Ovary (tissue), 7 donors: ENCODE measurements at regions not wholly inside any gene's neighbourhood (a gene's known extent, or its start where the extent isn't known, plus 50 kb on each side); places are given as distances from the start of the nearest gene placed in this dataset.

Source experiments
- DNase-seq, 5 donors: peaks; one replicate each; pipeline ENCODE4 v3.0.0-alpha.2; 2019 to 2020
- H3K27ac ChIP-seq, 2 donors: fragments of 200-600 bp; one replicate each; pipeline versions ENCODE4 v1.5.1 to v1.8.0; 2019 to 2022
- H3K27me3 ChIP-seq: fragments of 200-600 bp; one replicate; pipeline ENCODE4 v1.8.0; 2022
- H3K36me3 ChIP-seq: fragments of 200-600 bp; sonication (generic); one replicate; pipeline ENCODE4 v1.5.1; 2019
- H3K4me1 ChIP-seq: one replicate; pipeline ENCODE4 v1.8.1; 2013; ENCODE audit warnings: mild to moderate bottlenecking, moderate library complexity; ENCODE audit not compliant: insufficient read depth
- H3K4me3 ChIP-seq: fragments of 200-600 bp; sonication (generic); one replicate; pipeline ENCODE4 v1.5.1; 2017
- H3K9me3 ChIP-seq, 2 donors: fragments of 200-600 bp in 1 of 2; sonication (generic) in 1 of 2; one replicate each; pipeline versions ENCODE4 v1.5.1 to v1.8.1; 2013 to 2019; ENCODE audit warnings: mild to moderate bottlenecking in 1 of 2, moderate library complexity in 1 of 2
- EP300 ChIP-seq: sonication (generic); formaldehyde crosslinking; IDR thresholded peaks from one replicate; pipeline ENCODE4 v1.6.1; 2017; ENCODE audit warnings: antibody characterized with exemption
- POLR2A ChIP-seq: fragments of 450-650 bp; IDR thresholded peaks from one replicate; pipeline ENCODE4 v1.6.1; 2017; ENCODE audit warnings: antibody characterized with exemption, mild to moderate bottlenecking, moderate library complexity
- WGBS, 3 donors: extraction: QIAGEN DNeasy Blood & Tissue Kit in 1 of 3; methylation state at CpG; one replicate each; pipeline versions ENCODE4 v1.1.5 to v1.1.7; 2013 to 2017; 5-methylcytosine and 5-hydroxymethylcytosine counted together
- intact Hi-C, 4 donors: fragments of 100-400 bp; cut with DNase I; formaldehyde crosslinking; loops; one replicate each; pipeline versions ENCODE4 v1.11.0 to v1.15.1; 2022 to 2023
- TF ChIP-seq, protein P1 (sequence below), 3 donors: fragments of 450-650 bp in 2 of 3; fragments of 200-600 bp in 1 of 3; IDR thresholded peaks; one replicate each; pipeline versions ENCODE4 v1.5.1 to v1.8.0; 2016 to 2022; ENCODE audit warnings: antibody characterized with exemption in 3 of 3, mild to moderate bottlenecking in 1 of 3
- donor health status: DM: no; HTN: no; CAD: no; lungs with moderate emphysema.
- donor health status: DM: no; HTN: no; CAD: no.
- donor health status: Bipolar disorder and iron deficiency.
- donor health status: DM: no; HTN: no; CAD: no.
- donor health status: DM: yes; HTN: yes; CAD: no.

DNA sequence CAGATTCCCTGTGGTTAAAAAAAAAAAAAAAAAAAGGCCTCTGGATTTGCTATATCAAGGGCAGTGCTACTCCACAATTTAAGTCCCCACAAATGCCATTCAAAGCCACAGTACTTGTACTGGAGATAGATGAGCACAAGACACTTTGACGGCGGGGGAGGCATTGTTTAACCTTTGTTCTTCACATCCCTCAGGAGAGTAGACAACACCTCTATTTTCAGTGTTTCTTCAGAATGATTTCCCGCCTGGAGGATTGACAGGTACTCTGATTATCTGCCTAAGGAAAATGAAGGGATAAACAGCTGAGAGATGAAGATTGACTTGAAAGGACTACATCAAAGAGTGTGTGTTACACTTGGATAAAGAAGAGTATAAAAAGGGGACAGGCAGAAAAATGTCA, 58.7 kb downstream of the OTOL1 start:
- Histone ChIP-seq H3K4me3 (no peak overlapping the region), H3K27ac (no peak overlapping the region), H3K27me3 (no peaks in the 10 kb centered on the region), H3K36me3 (no peaks in the 10 kb centered on the region), H3K4me1 (no peaks in the 10 kb centered on the region), H3K9me3 (no peaks in the 10 kb centered on the region)
- TF ChIP-seq POLR2A: no peak
- TF ChIP-seq, protein P1, sequence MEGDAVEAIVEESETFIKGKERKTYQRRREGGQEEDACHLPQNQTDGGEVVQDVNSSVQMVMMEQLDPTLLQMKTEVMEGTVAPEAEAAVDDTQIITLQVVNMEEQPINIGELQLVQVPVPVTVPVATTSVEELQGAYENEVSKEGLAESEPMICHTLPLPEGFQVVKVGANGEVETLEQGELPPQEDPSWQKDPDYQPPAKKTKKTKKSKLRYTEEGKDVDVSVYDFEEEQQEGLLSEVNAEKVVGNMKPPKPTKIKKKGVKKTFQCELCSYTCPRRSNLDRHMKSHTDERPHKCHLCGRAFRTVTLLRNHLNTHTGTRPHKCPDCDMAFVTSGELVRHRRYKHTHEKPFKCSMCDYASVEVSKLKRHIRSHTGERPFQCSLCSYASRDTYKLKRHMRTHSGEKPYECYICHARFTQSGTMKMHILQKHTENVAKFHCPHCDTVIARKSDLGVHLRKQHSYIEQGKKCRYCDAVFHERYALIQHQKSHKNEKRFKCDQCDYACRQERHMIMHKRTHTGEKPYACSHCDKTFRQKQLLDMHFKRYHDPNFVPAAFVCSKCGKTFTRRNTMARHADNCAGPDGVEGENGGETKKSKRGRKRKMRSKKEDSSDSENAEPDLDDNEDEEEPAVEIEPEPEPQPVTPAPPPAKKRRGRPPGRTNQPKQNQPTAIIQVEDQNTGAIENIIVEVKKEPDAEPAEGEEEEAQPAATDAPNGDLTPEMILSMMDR (IDR thresholded peaks at IDR 0.05): no peak
- TF ChIP-seq EP300: no peak
- intact Hi-C loops: no loop called here
- DNase-seq: no peak
- 80 to 86% (median 82%) methylated on average over 3 of the region's 3 CpGs for WGBS, 3 donors

DNA sequence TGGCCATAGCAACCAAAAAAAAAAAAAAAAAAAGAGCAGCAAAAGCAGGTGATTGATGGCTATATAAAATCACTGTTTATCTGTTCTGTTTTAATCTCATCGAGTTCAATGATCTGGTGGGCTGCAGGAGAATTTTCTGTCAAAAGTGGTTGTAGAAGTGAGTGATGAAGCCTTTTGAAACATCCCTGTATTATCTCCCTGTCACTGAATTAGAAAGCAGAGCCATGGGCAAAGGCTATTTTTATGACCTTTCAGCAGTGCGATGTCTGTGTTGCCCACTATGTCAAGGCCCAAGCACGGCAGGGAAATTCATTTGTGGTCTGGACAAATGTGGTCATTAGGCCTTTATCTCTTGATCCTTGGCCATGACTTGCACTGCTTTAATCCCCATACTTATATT, 59.9 kb downstream of the OTOL1 start:
- no peaks in the 10 kb centered on the region for H3K27me3 ChIP-seq
- H3K9me3 ChIP-seq: no peaks in the 10 kb centered on the region
- no peak for TF ChIP-seq EP300
- no peaks in the 10 kb centered on the region for H3K36me3 ChIP-seq
- no peak overlapping the region for H3K27ac ChIP-seq
- DNase-seq: no peak
- no peak overlapping the region for H3K4me3 ChIP-seq
- no peaks in the 10 kb centered on the region for H3K4me1 ChIP-seq
- 48 to 57% (median 57%) methylated on average over 3 of the region's 3 CpGs for WGBS, 3 donors
- intact Hi-C loops: no loop called here

DNA sequence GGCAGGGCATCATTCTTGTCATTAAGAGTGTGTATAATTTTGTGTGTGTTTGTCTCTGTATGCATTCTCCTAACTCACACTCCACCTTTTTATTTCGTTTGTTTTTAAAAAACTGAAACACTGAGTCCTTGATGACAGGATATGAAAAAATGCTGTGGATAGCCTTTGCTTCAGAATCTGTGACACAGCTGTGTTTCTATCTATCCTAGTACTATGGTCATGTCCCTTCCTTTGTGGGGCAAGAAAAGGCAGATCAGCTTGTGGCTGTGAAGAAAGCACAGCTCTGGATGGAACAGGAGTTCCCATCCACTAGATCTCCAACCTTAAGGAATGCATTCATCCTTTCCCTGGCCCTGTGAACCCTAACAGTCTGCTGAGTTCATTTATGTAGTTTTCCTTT, 60.3 kb downstream of the OTOL1 start:
- TF ChIP-seq POLR2A (no peak), EP300 (no peak)
- intact Hi-C loops: no loop called here
- no peaks in the 10 kb centered on the region for H3K36me3 ChIP-seq

DNA sequence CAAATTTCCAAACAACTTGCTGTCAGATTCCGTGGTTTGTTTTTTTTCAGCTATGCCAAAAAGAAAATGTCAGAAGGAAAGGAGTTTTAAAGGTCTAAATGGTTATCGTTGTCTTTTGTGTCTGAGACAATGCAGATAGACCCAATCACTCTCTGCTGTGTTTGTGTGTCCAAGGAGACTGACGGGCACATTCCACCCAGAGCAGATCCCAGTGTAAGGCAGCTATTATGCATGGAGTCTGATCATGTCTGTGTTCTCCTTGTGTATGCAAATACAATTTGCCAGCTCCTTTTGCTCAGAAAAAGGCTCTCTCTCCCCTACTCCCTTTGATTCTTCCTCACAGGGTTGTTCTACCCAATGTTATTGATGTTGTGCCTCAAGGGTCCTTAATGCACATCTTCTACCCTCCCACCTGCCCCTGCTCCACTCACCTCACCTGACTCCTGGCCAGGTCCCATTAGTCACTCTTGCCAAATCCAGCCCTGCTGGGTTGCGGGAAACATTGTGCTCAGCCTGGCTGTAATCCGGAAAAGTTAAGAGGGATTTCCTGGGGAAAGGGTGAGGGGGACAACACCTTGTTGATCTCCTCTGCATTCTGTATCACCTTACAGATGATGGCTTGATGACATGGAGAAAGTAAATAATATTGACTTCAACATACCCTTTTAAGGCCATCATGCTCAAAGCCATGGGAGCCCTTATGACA, 61.0 kb downstream of the OTOL1 start:
- H3K27ac ChIP-seq: no peak overlapping the region
- intact Hi-C loops: no loop called here
- WGBS, 3 donors: 72 to 78% (median 76%) methylated on average over 5 of the region's 5 CpGs

More for the DNA sequence above, 60.3 kb downstream of the OTOL1 start:
- Histone ChIP-seq H3K4me3 (no peak overlapping the region), H3K4me1 (no peaks in the 10 kb centered on the region), H3K9me3 (no peaks in the 10 kb centered on the region), H3K27me3 (no peaks in the 10 kb centered on the region), H3K27ac (no peak overlapping the region)
- DNase-seq: no peak
- 33 to 47% (median 34%) methylated on average over 1 of the region's 1 CpG for WGBS, 3 donors

DNA sequence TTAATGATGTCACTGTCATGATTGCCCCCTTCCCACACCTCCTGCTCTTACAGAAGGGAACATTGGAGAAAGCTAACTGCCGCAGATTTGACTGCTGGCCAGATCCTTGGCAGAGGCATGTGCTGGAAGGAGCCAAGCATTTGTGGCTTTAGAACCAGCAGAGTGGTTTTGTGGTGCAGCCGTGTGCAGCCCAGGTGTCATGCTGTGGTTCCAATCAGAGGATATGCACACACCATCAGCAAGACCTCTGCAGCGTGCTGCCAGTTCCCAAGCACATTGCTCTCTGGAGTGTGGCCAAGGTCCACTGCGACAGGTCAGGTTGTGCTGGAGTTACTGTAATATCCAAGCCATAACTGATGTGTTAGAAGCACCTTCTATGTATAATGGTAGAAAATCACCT, 61.6 kb downstream of the OTOL1 start:
- DNase-seq: no peak
- 40 to 45% (median 40%) methylated on average over 4 of the region's 4 CpGs for WGBS, 3 donors
- H3K4me1 ChIP-seq: no peaks in the 10 kb centered on the region

More for the DNA sequence above, 61.0 kb downstream of the OTOL1 start:
- no peaks in the 10 kb centered on the region for H3K4me1 ChIP-seq
- DNase-seq: no peak
- no peak overlapping the region for H3K4me3 ChIP-seq
- H3K27me3 ChIP-seq: no peaks in the 10 kb centered on the region
- TF ChIP-seq EP300 (no peak), POLR2A (no peak)
- TF ChIP-seq, protein P1 (IDR thresholded peaks at IDR 0.05): no peak
- no peaks in the 10 kb centered on the region for H3K9me3 ChIP-seq
- no peaks in the 10 kb centered on the region for H3K36me3 ChIP-seq

More for the DNA sequence above, 61.6 kb downstream of the OTOL1 start:
- H3K27me3 ChIP-seq: no peaks in the 10 kb centered on the region
- no peak overlapping the region for H3K4me3 ChIP-seq
- no peaks in the 10 kb centered on the region for H3K36me3 ChIP-seq
- TF ChIP-seq, protein P1 (IDR thresholded peaks at IDR 0.05): no peak
- TF ChIP-seq POLR2A (no peak), EP300 (no peak)
- H3K9me3 ChIP-seq: no peaks in the 10 kb centered on the region
- intact Hi-C loops: no loop called here
- H3K27ac ChIP-seq: no peak overlapping the region
